ENCODE measurements at regions not wholly inside any gene's neighbourhood (a gene's known extent, or its start where the extent isn't known, plus 50 kb on each side); places are given as distances from the start of the nearest gene placed in this dataset.

GRCh38 chr6:40671694-40672050 lies 84.5 kb upstream of the LRFN2 start (continued):
- TF ChIP-seq, protein P1, sequence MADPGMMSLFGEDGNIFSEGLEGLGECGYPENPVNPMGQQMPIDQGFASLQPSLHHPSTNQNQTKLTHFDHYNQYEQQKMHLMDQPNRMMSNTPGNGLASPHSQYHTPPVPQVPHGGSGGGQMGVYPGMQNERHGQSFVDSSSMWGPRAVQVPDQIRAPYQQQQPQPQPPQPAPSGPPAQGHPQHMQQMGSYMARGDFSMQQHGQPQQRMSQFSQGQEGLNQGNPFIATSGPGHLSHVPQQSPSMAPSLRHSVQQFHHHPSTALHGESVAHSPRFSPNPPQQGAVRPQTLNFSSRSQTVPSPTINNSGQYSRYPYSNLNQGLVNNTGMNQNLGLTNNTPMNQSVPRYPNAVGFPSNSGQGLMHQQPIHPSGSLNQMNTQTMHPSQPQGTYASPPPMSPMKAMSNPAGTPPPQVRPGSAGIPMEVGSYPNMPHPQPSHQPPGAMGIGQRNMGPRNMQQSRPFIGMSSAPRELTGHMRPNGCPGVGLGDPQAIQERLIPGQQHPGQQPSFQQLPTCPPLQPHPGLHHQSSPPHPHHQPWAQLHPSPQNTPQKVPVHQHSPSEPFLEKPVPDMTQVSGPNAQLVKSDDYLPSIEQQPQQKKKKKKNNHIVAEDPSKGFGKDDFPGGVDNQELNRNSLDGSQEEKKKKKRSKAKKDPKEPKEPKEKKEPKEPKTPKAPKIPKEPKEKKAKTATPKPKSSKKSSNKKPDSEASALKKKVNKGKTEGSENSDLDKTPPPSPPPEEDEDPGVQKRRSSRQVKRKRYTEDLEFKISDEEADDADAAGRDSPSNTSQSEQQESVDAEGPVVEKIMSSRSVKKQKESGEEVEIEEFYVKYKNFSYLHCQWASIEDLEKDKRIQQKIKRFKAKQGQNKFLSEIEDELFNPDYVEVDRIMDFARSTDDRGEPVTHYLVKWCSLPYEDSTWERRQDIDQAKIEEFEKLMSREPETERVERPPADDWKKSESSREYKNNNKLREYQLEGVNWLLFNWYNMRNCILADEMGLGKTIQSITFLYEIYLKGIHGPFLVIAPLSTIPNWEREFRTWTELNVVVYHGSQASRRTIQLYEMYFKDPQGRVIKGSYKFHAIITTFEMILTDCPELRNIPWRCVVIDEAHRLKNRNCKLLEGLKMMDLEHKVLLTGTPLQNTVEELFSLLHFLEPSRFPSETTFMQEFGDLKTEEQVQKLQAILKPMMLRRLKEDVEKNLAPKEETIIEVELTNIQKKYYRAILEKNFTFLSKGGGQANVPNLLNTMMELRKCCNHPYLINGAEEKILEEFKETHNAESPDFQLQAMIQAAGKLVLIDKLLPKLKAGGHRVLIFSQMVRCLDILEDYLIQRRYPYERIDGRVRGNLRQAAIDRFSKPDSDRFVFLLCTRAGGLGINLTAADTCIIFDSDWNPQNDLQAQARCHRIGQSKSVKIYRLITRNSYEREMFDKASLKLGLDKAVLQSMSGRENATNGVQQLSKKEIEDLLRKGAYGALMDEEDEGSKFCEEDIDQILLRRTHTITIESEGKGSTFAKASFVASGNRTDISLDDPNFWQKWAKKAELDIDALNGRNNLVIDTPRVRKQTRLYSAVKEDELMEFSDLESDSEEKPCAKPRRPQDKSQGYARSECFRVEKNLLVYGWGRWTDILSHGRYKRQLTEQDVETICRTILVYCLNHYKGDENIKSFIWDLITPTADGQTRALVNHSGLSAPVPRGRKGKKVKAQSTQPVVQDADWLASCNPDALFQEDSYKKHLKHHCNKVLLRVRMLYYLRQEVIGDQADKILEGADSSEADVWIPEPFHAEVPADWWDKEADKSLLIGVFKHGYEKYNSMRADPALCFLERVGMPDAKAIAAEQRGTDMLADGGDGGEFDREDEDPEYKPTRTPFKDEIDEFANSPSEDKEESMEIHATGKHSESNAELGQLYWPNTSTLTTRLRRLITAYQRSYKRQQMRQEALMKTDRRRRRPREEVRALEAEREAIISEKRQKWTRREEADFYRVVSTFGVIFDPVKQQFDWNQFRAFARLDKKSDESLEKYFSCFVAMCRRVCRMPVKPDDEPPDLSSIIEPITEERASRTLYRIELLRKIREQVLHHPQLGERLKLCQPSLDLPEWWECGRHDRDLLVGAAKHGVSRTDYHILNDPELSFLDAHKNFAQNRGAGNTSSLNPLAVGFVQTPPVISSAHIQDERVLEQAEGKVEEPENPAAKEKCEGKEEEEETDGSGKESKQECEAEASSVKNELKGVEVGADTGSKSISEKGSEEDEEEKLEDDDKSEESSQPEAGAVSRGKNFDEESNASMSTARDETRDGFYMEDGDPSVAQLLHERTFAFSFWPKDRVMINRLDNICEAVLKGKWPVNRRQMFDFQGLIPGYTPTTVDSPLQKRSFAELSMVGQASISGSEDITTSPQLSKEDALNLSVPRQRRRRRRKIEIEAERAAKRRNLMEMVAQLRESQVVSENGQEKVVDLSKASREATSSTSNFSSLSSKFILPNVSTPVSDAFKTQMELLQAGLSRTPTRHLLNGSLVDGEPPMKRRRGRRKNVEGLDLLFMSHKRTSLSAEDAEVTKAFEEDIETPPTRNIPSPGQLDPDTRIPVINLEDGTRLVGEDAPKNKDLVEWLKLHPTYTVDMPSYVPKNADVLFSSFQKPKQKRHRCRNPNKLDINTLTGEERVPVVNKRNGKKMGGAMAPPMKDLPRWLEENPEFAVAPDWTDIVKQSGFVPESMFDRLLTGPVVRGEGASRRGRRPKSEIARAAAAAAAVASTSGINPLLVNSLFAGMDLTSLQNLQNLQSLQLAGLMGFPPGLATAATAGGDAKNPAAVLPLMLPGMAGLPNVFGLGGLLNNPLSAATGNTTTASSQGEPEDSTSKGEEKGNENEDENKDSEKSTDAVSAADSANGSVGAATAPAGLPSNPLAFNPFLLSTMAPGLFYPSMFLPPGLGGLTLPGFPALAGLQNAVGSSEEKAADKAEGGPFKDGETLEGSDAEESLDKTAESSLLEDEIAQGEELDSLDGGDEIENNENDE (IDR thresholded peaks at IDR 0.05; ENCODE audit: insufficient replicate concordance, low read length): no peak
- TF ChIP-seq RNF2 (IDR thresholded peaks at IDR 0.05; ENCODE audit: borderline replicate concordance, low read depth, low read length, missing control alignments, poor library complexity, severe bottlenecking): no peak
